ENCODE measurements at regions not wholly inside any gene's neighbourhood (a gene's known extent, or its start where the extent isn't known, plus 50 kb on each side); places are given as distances from the start of the nearest gene placed in this dataset.

GRCh38 chr20:24878657-24879056 lies 70.4 kb upstream of the CST7 start:
- TF ChIP-seq CTCF (IDR thresholded peaks at IDR 0.05; ENCODE audit: low read depth, low read length) = no peak
- no peak for TF ChIP-seq EZH2phosphoT487 (IDR thresholded peaks at IDR 0.05; ENCODE audit: low read depth)

Data from OCI-LY3 (cell line).